Epithelial cell of proximal tubule (primary cell): ENCODE measurements at regions not wholly inside any gene's neighbourhood (a gene's known extent, or its start where the extent isn't known, plus 50 kb on each side); places are given as distances from the start of the nearest gene placed in this dataset.
"Not testable (repeated sequence)": the region's sequence is repeated elsewhere in the genome, so short reads cannot be mapped to it uniquely, and the experiment has no call there.

Experiments
- DNase-seq: peaks from one replicate; pipeline ENCODE4 v3.0.0-alpha.2; 2011; ENCODE audit warnings: low read depth
- H3K4me3 ChIP-seq: 2 replicates; pipeline ENCODE4 v1.5.1; 2011; ENCODE audit warnings: low read depth, mild to moderate bottlenecking, low read length
- CTCF ChIP-seq: conservative IDR thresholded peaks from 2 replicates; pipeline ENCODE4 v1.5.1; 2012; ENCODE audit warnings: low read depth, mild to moderate bottlenecking, low read length

DNA sequence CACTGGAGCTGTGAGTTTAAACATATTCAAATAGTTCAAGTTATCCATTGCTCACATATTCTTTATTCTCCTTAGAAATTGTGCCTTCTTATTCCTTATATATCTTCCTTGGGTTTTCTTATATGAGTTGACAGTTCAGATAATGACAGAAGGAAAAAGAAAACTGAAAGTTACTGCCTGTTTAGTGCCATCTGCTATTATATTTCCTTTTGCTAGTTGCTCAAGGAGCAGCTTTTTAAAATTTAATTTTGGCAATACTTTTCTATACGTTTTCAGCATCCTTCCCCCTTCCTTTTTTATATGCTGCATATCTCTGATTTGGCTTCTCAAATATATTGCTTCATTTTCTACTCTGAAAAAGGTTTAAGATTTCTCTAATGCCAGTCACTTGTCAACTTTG, 903.1 kb upstream of the SPRY2 start:
- DNase-seq, result no peak
- TF ChIP-seq CTCF, result no peak
- H3K4me3 ChIP-seq, result no peak overlapping the region

- TF ChIP-seq CTCF, result no peak
- no peak for DNase-seq
- no peak overlapping the region for H3K4me3 ChIP-seq
These were observed 889.5 kb upstream of the SPRY2 start for GRCh38 chr13:81230386-81230785.

GRCh38 chr13:81226830-81227229, 885.9 kb upstream of the SPRY2 start:
- not testable (repeated sequence) for DNase-seq, H3K4me3 ChIP-seq

DNA sequence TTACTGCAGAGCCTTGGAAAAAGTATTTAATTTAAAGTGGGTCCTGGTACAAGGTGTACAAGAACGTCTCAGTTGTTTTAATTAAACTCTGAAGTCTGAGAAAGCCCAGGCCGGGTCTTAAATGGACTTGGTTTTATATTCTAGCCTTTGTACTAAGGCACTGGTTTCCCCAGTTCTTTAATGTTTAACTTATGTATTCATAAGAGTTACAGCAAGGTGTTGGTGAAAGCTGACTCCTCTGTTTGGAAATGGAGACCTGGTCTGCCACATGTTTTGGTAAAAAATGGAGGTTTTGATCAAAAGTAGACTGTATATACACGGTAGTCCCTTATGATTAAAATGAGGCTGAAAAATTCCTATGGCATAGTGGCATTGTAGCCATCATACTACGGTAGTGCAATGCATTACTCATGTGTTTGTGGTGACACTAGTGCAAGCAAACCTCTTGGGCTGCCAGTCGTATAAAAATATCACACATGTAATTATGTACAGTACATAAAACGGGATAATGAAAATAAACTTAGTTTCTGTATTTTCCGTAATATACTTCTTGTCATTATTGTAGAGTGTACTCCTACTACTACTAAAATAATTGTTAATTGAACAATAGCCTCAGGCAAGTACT, 883.4 kb upstream of the SPRY2 start:
- no peak for TF ChIP-seq CTCF
- H3K4me3 ChIP-seq, result no peak overlapping the region
- DNase-seq, result no peak

DNA sequence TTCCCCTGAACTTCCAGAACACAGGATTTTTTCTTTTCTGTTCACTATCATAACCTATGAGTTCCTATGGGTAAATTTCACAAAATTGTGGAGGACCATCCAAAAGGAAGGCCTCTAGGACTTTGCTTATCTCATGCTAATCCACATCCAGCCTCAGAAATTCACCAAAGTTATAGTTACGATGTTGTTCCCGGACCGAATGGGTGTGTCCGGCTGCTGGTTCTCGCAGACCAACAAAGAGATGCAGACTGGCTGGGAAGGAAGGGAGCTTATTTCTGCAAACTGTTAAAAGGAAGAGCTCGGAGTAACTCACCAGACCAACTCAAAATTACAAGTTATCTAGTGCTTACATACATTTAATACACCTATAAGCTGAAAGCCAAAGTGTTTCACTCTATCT, 882.9 kb upstream of the SPRY2 start:
- H3K4me3 ChIP-seq, result no peak overlapping the region
- TF ChIP-seq CTCF, result no peak
- DNase-seq, result no peak

DNA sequence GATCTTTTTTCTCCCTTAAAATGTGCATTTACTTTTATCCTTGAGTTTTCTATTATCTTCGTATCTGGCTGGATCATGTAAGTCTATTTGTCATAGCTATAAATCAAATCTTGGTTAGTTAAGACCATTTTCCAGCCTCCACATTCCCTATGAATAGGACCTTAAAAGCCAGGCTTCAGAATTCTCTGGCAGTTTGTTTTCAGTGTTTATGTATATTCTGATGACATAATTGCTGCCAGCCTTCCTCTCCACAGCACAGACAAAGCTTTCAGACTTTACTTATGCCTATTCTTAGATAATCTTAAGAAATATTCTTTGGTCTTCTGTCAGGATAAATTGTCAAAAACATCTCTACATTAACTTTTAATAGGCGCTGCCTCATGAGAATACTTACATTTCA, 870.8 kb upstream of the SPRY2 start:
- no peak for TF ChIP-seq CTCF
- H3K4me3 ChIP-seq, result no peak overlapping the region

DNA sequence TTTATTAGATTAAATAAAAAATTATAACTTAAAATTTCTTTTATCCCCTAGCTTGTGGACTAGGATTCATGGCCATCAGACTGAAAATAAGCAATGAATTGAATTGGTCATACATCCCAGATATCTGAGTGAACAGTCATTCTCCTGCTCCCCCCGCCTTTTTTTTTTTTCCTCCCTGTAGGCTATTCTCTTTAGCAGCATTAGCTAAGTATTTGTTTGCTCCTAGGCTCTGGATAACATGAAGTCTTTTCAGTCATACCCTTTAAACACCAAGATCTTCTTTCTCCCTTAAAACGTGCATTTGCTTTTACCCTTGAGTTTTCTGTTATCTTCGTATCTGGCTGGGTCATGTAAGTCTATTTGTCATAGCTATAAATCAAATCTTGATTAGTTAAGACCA, 866.7 kb upstream of the SPRY2 start:
- TF ChIP-seq CTCF, result no peak
- no peak for DNase-seq

More for the DNA sequence above, 870.8 kb upstream of the SPRY2 start:
- DNase-seq, result no peak

GRCh38 chr13:81207231-81207630, 866.3 kb upstream of the SPRY2 start:
- no peak overlapping the region for H3K4me3 ChIP-seq
- no peak for TF ChIP-seq CTCF
- DNase-seq, result no peak

More for the DNA sequence above, 866.7 kb upstream of the SPRY2 start:
- no peak overlapping the region for H3K4me3 ChIP-seq
